SW480 (cell line): ENCODE measurements at regions not wholly inside any gene's neighbourhood (a gene's known extent, or its start where the extent isn't known, plus 50 kb on each side); places are given as distances from the start of the nearest gene placed in this dataset.
"Not testable (repeated sequence)": the region's sequence is repeated elsewhere in the genome, so short reads cannot be mapped to it uniquely, and the experiment has no call there.

Experiments used
- DNase-seq: peaks from one replicate; pipeline ENCODE4 v3.0.0-alpha.2; 2016; ENCODE audit warnings: low spot score

DNA sequence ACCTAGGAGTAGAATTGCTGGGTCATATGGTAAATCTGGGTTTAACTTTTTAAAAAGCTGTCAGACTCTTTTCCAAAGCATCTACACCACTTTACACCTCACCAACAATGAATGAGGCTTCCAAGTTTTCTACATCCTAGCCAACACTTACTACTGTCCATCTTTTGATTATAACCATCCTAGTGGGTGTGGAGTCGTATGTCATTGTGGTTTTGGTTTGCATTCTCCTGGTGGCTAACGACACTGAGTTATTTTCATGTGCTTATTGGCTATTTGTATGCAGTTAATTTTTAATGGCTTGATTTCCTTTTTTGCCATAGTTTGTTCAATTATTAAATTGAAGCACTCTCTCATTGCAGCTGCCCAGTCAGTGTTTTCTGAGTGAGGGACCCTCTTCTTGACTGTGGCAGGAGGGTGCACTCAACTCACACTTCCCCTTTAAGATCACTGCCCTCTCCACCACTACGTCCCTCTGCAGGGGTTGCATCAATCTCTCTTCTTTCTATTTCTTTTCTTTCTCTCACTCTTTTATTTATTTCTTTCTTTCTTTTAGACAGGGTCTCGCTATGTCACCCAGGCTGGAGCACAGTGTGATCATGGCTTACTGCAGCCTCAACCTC, 182.3 kb downstream of the C9orf152 start:
- DNase-seq = no peak

- no peak for DNase-seq
These were observed 180.3 kb downstream of the C9orf152 start for GRCh38 chr9:110027671-110028081.

DNA sequence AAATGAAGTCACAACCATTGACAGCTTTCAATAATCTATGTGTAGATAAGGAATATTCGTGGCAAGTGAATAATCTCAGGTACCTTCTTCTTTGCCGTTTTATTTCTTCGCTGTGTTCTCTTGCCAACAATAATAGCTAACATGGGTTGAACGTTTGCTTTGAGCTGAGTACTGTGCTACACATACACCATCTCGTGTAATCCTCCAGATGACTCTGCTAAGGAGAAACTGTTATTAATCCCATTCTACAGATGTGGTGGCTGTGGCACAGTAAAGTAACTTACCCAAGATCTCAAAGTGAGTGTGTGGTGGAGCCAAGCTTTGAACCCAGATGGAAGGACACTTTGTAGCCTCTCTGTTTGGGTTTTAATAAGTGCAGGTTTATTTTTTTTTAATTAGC, 179.7 kb downstream of the C9orf152 start:
- no peak for DNase-seq

DNA sequence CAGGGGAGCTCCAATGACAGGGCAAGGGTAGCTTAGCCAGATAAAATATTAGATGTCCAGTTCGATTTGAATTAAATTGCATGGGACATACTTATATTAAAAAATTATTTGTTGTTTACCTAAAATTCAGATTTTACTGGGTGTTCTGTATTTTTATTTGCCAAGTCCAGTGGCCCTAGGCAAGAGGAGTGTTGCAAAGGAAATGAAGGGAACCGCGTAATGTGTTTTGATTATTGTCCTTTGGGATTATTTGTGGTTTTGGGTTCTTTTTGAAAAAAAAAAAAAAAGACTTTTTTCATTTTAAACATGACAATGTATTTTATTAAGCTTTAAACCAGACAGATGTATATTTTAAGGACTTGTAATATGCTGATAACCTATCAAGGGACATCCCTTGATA, 179.3 kb downstream of the C9orf152 start:
- DNase-seq = no peak

- no peak for DNase-seq
These were observed 178.5 kb downstream of the C9orf152 start for GRCh38 chr9:110029429-110029955.

DNA sequence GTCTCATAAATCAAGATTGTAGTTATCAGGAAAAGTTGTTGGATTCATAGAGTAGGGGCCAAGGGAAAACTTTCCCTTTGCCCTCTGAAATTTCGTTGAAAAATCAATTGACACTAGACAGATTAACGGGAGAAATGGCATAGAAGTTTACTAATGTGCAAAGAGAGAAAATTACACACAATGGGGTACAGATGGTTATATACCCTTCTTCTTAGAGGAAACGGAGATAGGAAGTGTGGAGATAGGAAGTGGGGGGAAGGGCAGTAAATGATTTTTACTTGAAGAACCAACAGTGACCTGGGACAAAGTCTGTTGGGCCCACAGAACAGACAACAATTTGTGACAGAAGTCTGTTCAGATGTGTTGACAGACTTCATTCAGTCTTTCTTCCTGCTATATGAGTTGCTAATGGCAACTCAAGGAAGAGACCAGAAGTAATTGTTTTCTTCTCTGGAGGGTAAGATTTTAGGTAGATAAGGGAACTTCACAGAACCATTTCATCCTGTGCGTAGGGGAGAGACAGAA, 177.9 kb downstream of the C9orf152 start:
- DNase-seq = no peak

DNA sequence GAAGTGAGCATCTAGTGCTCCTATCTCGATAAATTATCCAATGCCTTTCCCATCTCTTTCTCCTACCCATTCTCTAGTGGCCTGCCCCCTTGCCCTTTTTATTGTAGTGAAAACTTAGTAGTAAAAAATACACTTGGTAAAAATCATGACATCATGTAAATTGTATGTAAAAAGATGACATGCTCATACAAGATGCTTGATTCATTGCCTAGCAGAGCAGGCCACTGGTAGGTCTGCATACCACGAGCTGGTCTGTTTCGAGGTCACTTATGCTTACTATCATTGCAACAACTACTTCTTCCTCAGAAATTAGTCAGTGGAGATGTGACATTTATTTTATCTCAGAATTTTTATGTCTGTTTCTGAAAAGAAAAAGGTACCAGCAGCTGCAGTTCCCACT, 177.3 kb downstream of the C9orf152 start:
- no peak for DNase-seq

GRCh38 chr9:110031511-110032173, 176.3 kb downstream of the C9orf152 start:
- no peak for DNase-seq

DNA sequence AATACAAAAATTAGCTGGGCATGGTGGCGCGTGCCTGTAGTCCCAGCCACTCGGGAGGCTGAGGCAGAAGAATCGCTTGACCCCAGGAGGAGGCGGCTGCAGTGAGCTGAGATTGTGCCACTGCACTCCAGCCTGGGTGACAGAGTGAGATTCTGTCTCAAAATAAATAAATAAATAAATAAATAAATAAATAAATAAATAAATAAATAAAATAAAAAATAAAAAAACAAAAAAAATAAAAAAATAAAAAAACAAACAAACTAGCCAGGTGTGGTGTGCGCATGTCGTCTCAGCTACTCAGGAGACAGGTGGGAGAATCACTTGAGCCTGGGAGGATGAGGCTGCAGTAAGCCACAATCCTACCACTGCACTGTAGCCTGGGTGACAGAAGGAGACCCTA, 175.4 kb downstream of the C9orf152 start:
- not testable (repeated sequence) for DNase-seq

GRCh38 chr9:110033869-110034268, 174.1 kb downstream of the C9orf152 start:
- no peak for DNase-seq

- DNase-seq = no peak
These were observed 171.7 kb downstream of the C9orf152 start for GRCh38 chr9:110036286-110036685.

- no peak for DNase-seq
These were observed 167.2 kb downstream of the C9orf152 start for GRCh38 chr9:110040788-110041187.

GRCh38 chr9:110041452-110041851, 166.5 kb downstream of the C9orf152 start:
- no peak for DNase-seq

GRCh38 chr9:110047232-110047954, 160.6 kb downstream of the C9orf152 start:
- DNase-seq = no peak

GRCh38 chr9:110047955-110048402, 160.0 kb downstream of the C9orf152 start:
- DNase-seq = no peak

GRCh38 chr9:110048403-110048975, 159.5 kb downstream of the C9orf152 start:
- peak; percentile 67 for DNase-seq

GRCh38 chr9:110048976-110049698, 158.8 kb downstream of the C9orf152 start:
- peak; percentile 34 for DNase-seq

- peak; percentile 56 for DNase-seq
These were observed 158.1 kb downstream of the C9orf152 start for GRCh38 chr9:110049699-110050450.

DNA sequence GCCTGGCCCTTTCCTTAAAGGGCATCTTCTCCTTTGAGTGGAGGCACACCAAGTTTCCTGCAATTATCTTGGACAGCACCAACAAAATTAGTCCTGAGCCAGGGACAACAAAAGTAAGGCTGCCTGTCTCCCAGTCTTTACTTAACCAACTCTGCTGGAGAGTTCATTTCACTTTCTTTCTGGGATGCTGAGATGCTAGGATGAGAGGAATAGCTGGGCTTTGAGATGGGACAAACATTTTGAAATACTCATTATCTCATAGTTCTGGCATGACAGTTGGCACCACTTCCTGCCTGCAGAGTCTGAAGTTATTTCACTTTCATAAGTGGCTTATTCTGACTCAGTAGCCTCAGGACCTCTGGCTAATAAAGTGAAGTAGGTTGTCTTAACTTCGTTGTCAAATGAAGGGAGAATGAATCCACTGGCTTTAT, 157.0 kb downstream of the C9orf152 start:
- DNase-seq = peak; percentile 36

GRCh38 chr9:110056062-110056461, 151.9 kb downstream of the C9orf152 start:
- no peak for DNase-seq
